GM12878 (cell line): ENCODE measurements at regions not wholly inside any gene's neighbourhood (a gene's known extent, or its start where the extent isn't known, plus 50 kb on each side); places are given as distances from the start of the nearest gene placed in this dataset.

Source experiments
- JUND ChIP-seq: IDR thresholded peaks from 2 replicates; pipeline ENCODE4 v1.6.1; 2012; ENCODE audit warnings: low read depth, mild to moderate bottlenecking, low read length, improper control_type of control experiment, moderate library complexity
- ZNF274 ChIP-seq: IDR thresholded peaks from one replicate; pipeline ENCODE4 v1.8.0; 2011; ENCODE audit not compliant: insufficient read length, insufficient read depth

DNA sequence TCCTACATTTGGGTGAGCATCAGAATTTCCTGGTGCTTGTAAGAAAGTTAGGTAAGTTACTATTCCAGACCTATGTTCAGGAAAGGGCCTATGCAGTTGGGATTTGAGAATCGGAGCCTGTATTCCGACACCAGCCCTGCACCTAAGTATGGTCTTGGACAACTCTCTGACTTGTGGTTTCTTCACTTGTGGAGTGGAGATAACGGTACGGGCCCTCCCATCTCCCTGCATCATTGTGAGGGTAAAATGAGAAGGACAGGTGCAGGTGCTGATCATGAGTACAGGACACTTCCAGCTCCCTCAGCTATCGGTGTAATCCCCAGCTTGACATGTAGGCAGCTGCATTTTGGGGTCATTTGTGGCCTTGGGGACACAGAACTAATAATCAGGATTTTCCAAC lies 138.3 kb upstream of the NAMPT start:
- TF ChIP-seq JUND, result no peak
- no peak for TF ChIP-seq ZNF274
